ENCODE measurements at regions not wholly inside any gene's neighbourhood (a gene's known extent, or its start where the extent isn't known, plus 50 kb on each side); places are given as distances from the start of the nearest gene placed in this dataset.

DNA sequence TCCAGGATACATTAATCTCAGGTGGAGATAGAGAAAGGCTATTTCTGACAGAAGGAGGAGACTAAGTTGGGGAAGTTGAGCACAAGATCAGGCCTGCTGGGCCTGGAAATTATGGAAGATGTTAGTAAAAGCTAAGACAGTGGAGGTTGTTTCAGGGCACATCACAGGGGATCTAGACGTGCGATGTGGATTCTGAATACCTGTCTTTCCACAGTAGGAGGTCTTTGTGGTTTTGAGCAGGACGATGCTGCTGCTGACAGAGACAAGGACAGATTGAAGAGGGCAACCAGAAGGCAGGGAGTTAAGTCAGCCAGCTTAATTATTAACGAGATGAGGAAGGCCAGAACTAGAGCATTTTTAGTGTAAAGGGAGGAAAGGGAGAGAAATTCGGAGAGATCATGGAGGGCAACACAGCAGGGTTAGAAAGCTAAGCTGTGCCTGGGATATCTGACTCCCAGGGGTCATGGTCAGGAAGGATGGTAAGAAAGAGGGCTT lies 384.9 kb downstream of the MAFB start:
- Mint-ChIP-seq H3K4me3 (no peak overlapping the region), H3K4me1 (no peaks in the 10 kb centered on the region), H3K27me3 (peaks cover 7% of the 10 kb centered on the region), H3K27ac (no peak overlapping the region), H3K36me3 (no peaks in the 10 kb centered on the region), H3K9me3 (no peaks in the 10 kb centered on the region)
- no peak for DNase-seq (ENCODE audit: low spot score in 2 of 2)
- ATAC-seq (ENCODE audit: low read depth): no peak

DNA sequence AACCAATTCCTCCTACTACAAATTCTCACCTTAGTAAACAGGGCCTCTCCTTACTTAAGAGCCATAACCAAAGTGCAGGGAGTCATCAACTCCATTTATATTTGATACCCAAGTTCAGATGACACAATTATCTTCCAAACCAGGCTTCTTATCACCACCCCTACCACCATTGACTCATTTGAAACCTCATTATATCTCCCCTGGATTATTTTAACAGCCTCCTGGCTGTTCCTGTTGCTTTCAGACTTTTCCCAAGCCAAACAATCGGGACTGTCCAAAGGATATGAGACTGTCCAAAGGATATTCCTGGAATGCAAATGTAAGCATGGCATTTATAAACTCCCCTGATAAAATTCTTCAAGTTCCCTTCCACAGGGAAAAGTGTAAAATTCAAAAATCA lies 394.3 kb downstream of the MAFB start:
- no peak overlapping the region for H3K4me3 Mint-ChIP-seq
- ATAC-seq (ENCODE audit: low read depth) (no peak), DNase-seq (ENCODE audit: low spot score in 2 of 2) (no peak)
- peaks cover 1% of the 10 kb centered on the region for H3K27me3 Mint-ChIP-seq
- no peaks in the 10 kb centered on the region for H3K9me3 Mint-ChIP-seq
- no peaks in the 10 kb centered on the region for H3K36me3 Mint-ChIP-seq
- no peak overlapping the region for H3K27ac Mint-ChIP-seq
- H3K4me1 Mint-ChIP-seq: no peaks in the 10 kb centered on the region

DNA sequence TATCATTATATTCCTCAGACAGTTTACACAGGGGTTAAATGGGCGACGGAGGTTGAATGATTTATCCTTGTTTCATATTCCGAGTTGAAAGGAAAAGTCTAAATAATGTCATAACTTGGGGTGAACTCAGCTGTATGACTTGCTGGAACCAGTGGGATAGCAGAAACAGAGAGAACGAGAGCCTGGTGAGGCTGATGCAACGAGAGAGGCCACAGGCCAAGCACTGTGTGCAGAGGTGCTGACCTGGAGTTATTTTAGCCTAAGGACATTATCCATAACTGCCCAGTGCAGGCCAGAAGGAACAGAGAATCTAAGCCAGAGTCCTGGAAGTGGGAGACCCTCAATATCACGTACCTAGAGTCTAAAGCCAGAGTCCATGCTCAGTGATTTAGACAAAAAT lies 394.9 kb downstream of the MAFB start:
- ATAC-seq (ENCODE audit: low read depth): no peak
- Mint-ChIP-seq H3K36me3 (no peaks in the 10 kb centered on the region), H3K27me3 (peaks cover 1% of the 10 kb centered on the region)

DNA sequence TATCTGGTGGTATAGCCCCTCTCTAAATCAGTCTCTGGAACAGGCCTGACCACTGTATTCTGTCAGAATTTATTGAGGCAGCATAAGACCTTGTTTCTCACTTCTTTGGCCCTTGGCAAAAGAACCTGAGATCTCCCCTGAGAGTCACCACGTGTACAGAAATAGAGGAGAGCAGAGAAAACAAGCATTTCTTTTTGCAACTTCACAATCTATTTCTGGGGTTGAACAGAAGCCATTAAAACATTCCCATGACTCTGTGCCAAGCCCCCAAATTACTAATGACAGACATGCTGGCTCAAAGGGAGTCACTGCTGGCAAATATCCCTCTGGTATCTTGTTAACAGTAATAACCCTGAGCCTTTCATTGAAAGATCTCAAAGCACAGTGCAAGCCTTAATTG lies 395.3 kb downstream of the MAFB start:
- H3K4me3 Mint-ChIP-seq: no peak overlapping the region
- no peaks in the 10 kb centered on the region for H3K36me3 Mint-ChIP-seq
- DNase-seq (ENCODE audit: low spot score in 2 of 2): no peak
- H3K4me1 Mint-ChIP-seq: no peaks in the 10 kb centered on the region
- H3K27ac Mint-ChIP-seq: no peak overlapping the region
- no peak for ATAC-seq (ENCODE audit: low read depth)
- H3K27me3 Mint-ChIP-seq: peaks cover 1% of the 10 kb centered on the region
- H3K9me3 Mint-ChIP-seq: no peaks in the 10 kb centered on the region

More for the DNA sequence above, 394.9 kb downstream of the MAFB start:
- DNase-seq (ENCODE audit: low spot score in 2 of 2): no peak
- Mint-ChIP-seq H3K27ac (no peak overlapping the region), H3K4me3 (no peak overlapping the region), H3K9me3 (no peaks in the 10 kb centered on the region), H3K4me1 (no peaks in the 10 kb centered on the region)

DNA sequence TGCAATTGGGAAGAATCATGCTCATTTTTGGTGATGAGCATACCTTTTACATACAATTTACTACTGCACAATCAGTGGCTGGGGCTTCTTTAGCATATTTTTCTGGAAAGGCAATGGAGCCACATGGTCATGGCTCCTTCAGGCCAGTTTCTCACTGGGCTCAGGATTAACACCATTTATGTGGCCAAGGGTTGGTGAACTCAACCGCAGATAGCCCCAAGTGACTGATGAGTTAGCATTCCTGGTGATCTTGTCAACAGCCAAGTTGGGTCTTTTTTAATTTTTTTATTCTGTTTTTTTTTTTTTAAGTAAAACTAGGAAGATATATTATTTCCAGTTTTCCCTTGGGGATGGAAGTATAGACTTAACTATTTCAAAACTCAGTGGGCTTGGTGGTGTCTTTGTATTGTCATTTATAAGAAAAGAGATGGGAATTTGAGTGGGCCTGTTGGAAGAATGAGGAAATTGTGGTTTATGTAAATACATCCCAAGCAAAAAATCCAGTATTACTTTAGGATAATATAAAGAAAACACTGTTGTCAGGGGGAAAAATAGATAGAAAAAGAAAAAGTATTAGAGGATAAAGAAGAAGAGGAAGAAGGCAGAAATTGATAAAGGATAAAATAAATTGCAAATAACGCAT lies 397.4 kb downstream of the MAFB start:
- Mint-ChIP-seq H3K9me3 (no peaks in the 10 kb centered on the region), H3K27me3 (peaks cover 1% of the 10 kb centered on the region), H3K4me3 (no peak overlapping the region), H3K27ac (no peak overlapping the region), H3K4me1 (no peaks in the 10 kb centered on the region), H3K36me3 (no peaks in the 10 kb centered on the region)
- DNase-seq (ENCODE audit: low spot score in 2 of 2): no peak
- no peak for ATAC-seq (ENCODE audit: low read depth)

DNA sequence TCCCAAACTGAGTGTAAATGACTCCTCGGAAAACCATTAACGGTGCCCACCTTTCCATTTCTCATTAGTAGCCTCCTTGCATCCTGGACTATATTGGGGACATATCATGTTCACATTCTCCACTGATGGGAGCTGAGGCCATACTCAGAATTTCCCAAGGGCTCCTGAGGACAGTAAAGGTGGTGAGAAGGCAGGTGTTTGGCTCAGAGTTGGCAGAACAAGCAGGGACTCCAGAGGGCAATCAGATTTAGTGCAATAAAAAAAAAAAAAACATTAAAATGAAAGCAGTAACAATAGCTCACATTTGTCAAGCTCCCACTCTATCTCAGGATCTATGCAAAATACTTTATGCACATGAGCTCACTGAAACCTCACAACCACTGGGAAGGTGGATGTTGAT lies 401.4 kb downstream of the MAFB start:
- no peaks in the 10 kb centered on the region for H3K4me1 Mint-ChIP-seq

DNA sequence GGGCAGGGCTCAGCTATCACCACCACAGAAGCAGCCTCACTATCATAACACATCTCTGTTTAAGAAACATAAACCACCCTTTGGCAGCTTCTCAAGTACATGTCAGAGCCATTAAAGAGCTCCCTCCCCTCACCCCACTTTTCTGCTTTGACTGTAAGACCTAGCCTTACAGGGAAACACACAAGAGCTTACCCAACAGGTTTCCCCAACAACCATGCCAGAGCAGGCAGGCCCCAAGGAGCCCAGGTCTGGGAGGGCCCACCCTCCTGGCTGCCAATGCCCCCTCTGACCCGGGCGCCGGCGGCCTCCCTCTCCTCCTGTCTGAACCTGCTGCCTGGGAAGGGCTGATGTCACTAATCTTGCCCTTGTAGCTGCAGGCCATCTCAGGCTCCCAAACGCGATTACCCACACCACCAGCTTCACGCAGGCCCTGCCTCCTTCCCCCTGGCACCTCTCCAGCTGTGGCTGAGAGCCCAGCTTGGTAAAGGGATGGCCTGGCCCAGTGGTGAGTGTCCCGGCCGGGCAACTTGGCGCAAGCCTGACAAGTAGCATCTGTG lies 402.0 kb downstream of the MAFB start:
- Mint-ChIP-seq H3K4me1 (no peaks in the 10 kb centered on the region), H3K4me3 (no peak overlapping the region), H3K36me3 (no peaks in the 10 kb centered on the region), H3K9me3 (no peaks in the 10 kb centered on the region), H3K27me3 (peaks cover 2% of the 10 kb centered on the region), H3K27ac (no peak overlapping the region)
- ATAC-seq (ENCODE audit: low read depth) (no peak), DNase-seq (ENCODE audit: low spot score in 2 of 2) (no peak)

More for the DNA sequence above, 401.4 kb downstream of the MAFB start:
- Mint-ChIP-seq H3K9me3 (no peaks in the 10 kb centered on the region), H3K36me3 (no peaks in the 10 kb centered on the region), H3K27ac (no peak overlapping the region), H3K4me3 (no peak overlapping the region), H3K27me3 (peaks cover 3% of the 10 kb centered on the region)
- DNase-seq (ENCODE audit: low spot score in 2 of 2): no peak
- ATAC-seq (ENCODE audit: low read depth): no peak

DNA sequence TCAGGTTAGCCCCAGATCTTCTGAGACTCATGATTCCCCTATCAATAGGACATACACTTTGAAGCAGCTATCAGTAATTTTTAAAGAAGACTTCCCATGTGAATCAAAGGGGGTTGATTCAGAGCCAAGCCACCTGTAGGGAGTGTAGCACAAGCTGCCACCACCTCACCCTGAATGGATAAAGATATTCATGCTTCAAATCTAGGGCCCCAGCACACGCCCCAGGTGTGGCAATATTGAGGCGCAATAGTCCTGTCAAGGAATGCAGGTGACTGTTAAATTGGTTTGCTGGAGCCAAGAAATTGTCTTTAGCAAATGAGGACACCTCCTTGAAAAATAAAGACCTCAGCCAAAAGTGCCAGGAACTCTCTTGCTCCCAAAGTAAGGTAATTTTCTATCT lies 404.4 kb downstream of the MAFB start:
- no peak overlapping the region for H3K27ac Mint-ChIP-seq
- no peak for ATAC-seq (ENCODE audit: low read depth)
- no peaks in the 10 kb centered on the region for H3K36me3 Mint-ChIP-seq
- no peaks in the 10 kb centered on the region for H3K4me1 Mint-ChIP-seq
- H3K27me3 Mint-ChIP-seq: peaks cover 4% of the 10 kb centered on the region
- no peaks in the 10 kb centered on the region for H3K9me3 Mint-ChIP-seq
- H3K4me3 Mint-ChIP-seq: no peak overlapping the region
- DNase-seq (ENCODE audit: low spot score in 2 of 2): no peak

DNA sequence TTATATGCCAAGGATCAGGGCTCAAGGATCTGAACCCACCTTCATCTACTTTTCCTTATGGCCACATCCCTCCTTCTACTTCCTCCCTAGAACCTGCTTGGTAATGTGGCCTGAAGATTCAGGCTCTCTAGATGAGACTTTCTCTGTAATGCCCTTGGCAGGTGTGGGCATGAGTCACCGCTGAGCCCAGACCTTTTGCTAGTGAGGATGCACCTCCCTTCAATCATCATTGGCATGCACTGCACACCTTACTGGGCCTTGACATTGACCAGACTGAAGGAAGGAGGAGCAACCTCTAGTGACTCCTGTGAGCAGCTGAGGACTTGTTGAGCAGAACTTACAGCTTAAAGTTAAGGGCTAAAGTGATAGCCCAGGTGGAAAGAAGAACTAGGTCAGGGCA lies 405.3 kb downstream of the MAFB start:
- Mint-ChIP-seq H3K9me3 (no peaks in the 10 kb centered on the region), H3K27me3 (peaks cover 4% of the 10 kb centered on the region), H3K4me3 (no peak overlapping the region), H3K27ac (no peak overlapping the region), H3K4me1 (no peaks in the 10 kb centered on the region), H3K36me3 (no peaks in the 10 kb centered on the region)
- ATAC-seq (ENCODE audit: low read depth): no peak
- no peak for DNase-seq (ENCODE audit: low spot score in 2 of 2)

DNA sequence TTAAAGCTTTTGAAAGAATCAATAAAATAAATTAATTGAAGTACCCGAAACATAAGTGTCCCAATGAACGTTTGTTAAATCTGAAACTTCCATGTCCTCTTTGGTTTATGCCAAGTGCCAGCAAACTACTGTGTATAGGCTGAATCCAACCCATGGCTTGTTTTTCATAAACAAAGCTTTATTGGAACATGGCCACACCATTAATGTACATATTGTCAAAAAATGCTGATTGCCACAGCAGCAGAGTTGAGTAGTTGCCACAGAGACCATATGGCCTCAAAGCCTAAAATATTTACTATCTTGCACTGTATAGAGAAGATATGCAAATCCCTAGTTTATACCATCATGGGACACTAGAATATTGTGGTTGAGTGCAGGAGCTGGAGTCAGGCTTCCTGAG lies 406.1 kb downstream of the MAFB start:
- Mint-ChIP-seq H3K27me3 (peaks cover 4% of the 10 kb centered on the region), H3K4me1 (no peaks in the 10 kb centered on the region), H3K27ac (no peak overlapping the region), H3K9me3 (no peaks in the 10 kb centered on the region), H3K36me3 (no peaks in the 10 kb centered on the region), H3K4me3 (no peak overlapping the region)
- DNase-seq (ENCODE audit: low spot score in 2 of 2) (no peak), ATAC-seq (ENCODE audit: low read depth) (no peak)

DNA sequence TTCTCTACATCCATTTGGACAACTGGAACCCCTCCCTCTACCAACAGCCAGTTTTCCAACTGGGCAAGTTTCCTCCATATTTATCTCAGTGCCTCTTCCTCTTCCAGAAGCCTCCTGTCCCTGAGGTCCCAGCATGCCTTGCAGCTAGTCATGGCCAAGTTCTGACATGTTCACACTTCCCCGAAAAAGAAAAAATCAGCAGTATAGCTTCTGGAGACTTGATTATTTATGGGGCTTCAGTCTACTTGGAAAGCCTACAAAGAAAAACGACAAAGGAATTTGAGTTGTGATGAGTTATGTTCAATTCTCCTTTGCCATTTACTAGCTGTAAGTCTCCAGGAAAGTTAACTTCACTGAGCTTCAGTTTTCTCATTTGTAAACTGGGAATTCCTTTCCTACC lies 406.5 kb downstream of the MAFB start:
- Mint-ChIP-seq H3K9me3 (no peaks in the 10 kb centered on the region), H3K36me3 (no peaks in the 10 kb centered on the region), H3K4me1 (no peaks in the 10 kb centered on the region), H3K4me3 (no peak overlapping the region), H3K27me3 (peaks cover 4% of the 10 kb centered on the region), H3K27ac (no peak overlapping the region)
- DNase-seq (ENCODE audit: low spot score in 2 of 2): no peak
- no peak for ATAC-seq (ENCODE audit: low read depth)

DNA sequence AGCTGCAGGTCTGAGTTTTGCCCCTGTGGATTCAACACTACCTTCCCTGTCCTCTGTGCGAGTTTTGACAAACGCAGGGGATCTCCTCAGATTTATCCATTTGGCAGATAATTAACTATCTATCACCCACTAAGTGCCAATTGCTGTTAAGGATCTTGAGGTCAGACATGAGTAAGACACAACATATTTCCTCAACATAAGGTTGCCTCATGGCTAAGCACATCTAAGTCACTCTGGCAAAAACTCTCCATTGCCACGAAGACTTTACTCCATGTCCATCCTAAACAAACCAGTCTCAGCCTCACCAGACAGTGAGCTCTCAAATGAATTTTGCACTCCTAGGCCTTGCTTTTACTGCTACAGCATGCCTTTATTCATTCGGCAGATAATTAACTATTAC lies 408.4 kb downstream of the MAFB start:
- Mint-ChIP-seq H3K4me3 (no peak overlapping the region), H3K9me3 (no peaks in the 10 kb centered on the region), H3K27ac (no peak overlapping the region), H3K36me3 (no peaks in the 10 kb centered on the region), H3K27me3 (peaks cover 4% of the 10 kb centered on the region), H3K4me1 (no peaks in the 10 kb centered on the region)
- no peak for ATAC-seq (ENCODE audit: low read depth)
- no peak for DNase-seq (ENCODE audit: low spot score in 2 of 2)

DNA sequence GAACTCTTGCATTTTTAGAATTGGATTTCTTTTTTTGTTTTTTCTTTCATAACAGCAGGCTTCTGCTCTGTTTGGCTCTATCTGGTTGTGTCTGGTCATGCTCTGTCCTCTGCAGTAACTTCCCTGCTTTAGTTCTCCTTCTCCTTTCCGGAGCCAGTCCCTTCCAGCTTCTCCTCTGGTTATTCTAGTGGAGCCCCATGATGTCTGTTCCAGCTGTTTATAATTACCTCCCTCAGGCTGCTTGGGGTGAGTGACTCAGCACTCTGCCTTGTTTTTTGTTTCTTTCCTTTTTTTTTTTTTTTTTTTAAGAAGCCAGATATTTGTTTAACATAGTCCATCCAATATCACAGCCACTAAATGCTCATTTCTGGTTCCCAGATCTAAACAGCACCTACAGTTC lies 409.6 kb downstream of the MAFB start:
- Mint-ChIP-seq H3K4me3 (no peak overlapping the region), H3K27me3 (peaks cover 7% of the 10 kb centered on the region), H3K27ac (no peak overlapping the region), H3K4me1 (no peaks in the 10 kb centered on the region), H3K36me3 (no peaks in the 10 kb centered on the region), H3K9me3 (no peaks in the 10 kb centered on the region)
- ATAC-seq (ENCODE audit: low read depth) (no peak), DNase-seq (ENCODE audit: low spot score in 2 of 2) (no peak)

DNA sequence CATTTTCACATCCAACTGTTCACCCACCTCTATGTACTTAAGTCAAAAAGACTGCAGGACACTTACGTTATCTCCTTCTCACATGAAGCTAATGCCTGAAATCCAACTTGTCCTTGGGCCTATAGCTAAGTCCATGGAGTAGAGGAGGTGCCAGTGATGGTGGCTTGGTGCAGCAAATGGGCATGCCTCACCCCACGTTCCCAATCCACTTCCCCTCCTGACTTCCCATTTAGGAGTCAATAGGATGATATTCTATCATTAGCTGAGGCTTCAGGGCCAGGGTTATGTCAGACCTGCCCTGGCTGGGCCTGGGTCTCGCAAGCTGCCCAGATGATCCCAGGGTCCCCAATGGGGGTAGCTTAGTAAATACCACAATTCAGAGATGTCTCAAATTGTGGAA lies 410.4 kb downstream of the MAFB start:
- Mint-ChIP-seq H3K36me3 (no peaks in the 10 kb centered on the region), H3K27me3 (peaks cover 9% of the 10 kb centered on the region), H3K4me1 (no peaks in the 10 kb centered on the region), H3K9me3 (no peaks in the 10 kb centered on the region), H3K27ac (no peak overlapping the region), H3K4me3 (no peak overlapping the region)
- no peak for DNase-seq (ENCODE audit: low spot score in 2 of 2)
- no peak for ATAC-seq (ENCODE audit: low read depth)

DNA sequence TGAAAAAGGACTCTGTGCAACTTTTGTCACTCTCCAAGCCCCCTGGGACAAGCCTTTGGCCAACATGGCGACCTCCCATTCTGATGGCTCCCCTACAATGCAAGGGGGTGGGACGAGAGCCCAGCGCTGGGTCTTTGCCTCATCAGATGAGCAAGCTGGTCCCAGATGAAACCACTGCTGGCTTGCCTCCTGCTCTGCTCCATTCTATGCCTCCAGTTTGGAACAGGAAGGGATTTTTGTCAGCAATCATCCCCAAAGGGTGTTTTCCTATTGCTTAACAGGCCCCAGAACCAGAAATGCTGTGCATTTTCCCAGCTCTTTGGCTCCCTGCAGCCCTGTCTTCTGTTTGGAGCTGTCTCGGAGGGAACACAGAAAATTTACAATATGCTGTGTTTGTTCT lies 412.7 kb downstream of the MAFB start:
- H3K4me3 Mint-ChIP-seq: no peak overlapping the region
- DNase-seq (ENCODE audit: low spot score in 2 of 2) (no peak), ATAC-seq (ENCODE audit: low read depth) (no peak)
- no peaks in the 10 kb centered on the region for H3K36me3 Mint-ChIP-seq
- H3K27me3 Mint-ChIP-seq: peaks cover 12% of the 10 kb centered on the region
- no peaks in the 10 kb centered on the region for H3K4me1 Mint-ChIP-seq
- H3K9me3 Mint-ChIP-seq: no peaks in the 10 kb centered on the region
- no peak overlapping the region for H3K27ac Mint-ChIP-seq

Measured in memory B cell (primary cell).